NB4 (cell line): ENCODE measurements at regions not wholly inside any gene's neighbourhood (a gene's known extent, or its start where the extent isn't known, plus 50 kb on each side); places are given as distances from the start of the nearest gene placed in this dataset.

Source experiments
- DNase-seq: peaks from one replicate; pipeline ENCODE4 v3.0.0; 2010; ENCODE audit warnings: low read depth
- H3K4me3 ChIP-seq: one replicate; pipeline ENCODE4 v1.5.1; 2011; ENCODE audit warnings: mild to moderate bottlenecking, low read depth, low read length, moderate library complexity
- CTCF ChIP-seq: IDR thresholded peaks from one replicate; pipeline ENCODE4 v1.5.1; 2012; ENCODE audit warnings: low read depth, low read length
- MYC ChIP-seq: IDR thresholded peaks from 2 replicates; pipeline ENCODE4 v1.6.1; 2011; ENCODE audit warnings: low read depth, low read length
- POLR2A ChIP-seq: IDR thresholded peaks from 2 replicates; pipeline ENCODE4 v1.6.1; 2011; ENCODE audit warnings: mild to moderate bottlenecking; ENCODE audit not compliant: insufficient read length; ENCODE audit errors: extremely low read depth
- TF ChIP-seq, protein P1 (sequence below): IDR thresholded peaks from 2 replicates; pipeline ENCODE4 v1.6.1; 2011; ENCODE audit warnings: low read depth, low read length

GRCh38 chr1:84090447-84091245 lies 53.4 kb upstream of the PRKACB start:
- TF ChIP-seq MYC = no peak
- TF ChIP-seq POLR2A = no peak
- TF ChIP-seq CTCF = no peak
- H3K4me3 ChIP-seq = no peak overlapping the region
- no peak for DNase-seq

GRCh38 chr1:84089867-84090266 lies 54.2 kb upstream of the PRKACB start:
- no peak for DNase-seq
- TF ChIP-seq, protein P1, sequence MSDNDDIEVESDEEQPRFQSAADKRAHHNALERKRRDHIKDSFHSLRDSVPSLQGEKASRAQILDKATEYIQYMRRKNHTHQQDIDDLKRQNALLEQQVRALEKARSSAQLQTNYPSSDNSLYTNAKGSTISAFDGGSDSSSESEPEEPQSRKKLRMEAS = no peak
- no peak for TF ChIP-seq MYC
- no peak for TF ChIP-seq POLR2A
- no peak for TF ChIP-seq CTCF
- no peak overlapping the region for H3K4me3 ChIP-seq

DNA sequence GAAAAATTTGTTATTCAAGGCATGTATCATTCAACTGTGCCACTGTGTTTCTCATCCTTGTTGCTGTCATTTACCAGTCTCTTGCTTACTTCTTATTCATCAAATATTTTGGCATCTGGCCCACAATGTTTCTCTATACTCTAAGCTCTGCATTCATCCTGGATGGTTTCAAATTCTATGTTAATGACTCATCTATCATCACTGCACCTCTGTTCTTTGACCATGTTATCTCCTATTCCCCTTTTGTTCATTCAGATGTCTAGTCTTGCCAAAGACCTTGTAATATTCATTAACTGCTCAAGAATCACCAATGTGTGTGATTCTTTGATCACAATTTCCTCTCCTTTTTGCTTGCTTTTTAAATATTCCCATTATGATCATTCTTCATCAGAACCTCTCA lies 54.6 kb upstream of the PRKACB start:
- DNase-seq = no peak
- TF ChIP-seq, protein P1 = no peak
- TF ChIP-seq CTCF (no peak), MYC (no peak), POLR2A (no peak)
- H3K4me3 ChIP-seq = no peak overlapping the region

GRCh38 chr1:84086616-84087015 lies 57.5 kb upstream of the PRKACB start:
- DNase-seq = no peak
- no peak overlapping the region for H3K4me3 ChIP-seq
- TF ChIP-seq, protein P1 = no peak
- TF ChIP-seq POLR2A (no peak), CTCF (no peak), MYC (no peak)

DNA sequence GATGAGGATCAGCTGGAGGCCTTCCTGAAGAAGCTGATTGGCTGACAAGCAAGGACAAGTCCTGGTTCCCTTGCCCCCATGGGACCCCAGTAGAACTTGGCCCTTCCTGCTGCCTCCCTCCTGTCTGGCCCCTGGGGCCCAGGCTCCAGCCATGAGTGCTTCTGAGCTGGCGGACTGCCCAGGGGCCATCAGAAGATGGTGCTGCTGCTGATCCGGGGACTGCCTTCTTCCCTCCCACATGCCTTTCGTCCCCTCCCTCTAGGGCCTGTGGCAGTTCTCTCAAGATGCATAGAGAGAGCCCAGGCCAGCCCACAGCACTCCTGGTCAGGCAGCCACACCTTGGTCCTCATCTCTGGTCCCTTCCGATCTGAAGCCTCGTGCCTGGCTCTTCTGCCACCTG lies 57.9 kb upstream of the PRKACB start:
- TF ChIP-seq POLR2A (no peak), CTCF (no peak), MYC (no peak)
- TF ChIP-seq, protein P1 = no peak
- H3K4me3 ChIP-seq = no peak overlapping the region
- DNase-seq = no peak

- TF ChIP-seq, protein P1 = no peak
- no peak for DNase-seq
- no peak overlapping the region for H3K4me3 ChIP-seq
Measured at GRCh38 chr1:84083307-84083706, 60.8 kb upstream of the PRKACB start.
